ENCODE measurements at regions not wholly inside any gene's neighbourhood (a gene's known extent, or its start where the extent isn't known, plus 50 kb on each side); places are given as distances from the start of the nearest gene placed in this dataset.

- H3K36me3 ChIP-seq, result no peaks in the 10 kb centered on the region
- H3K4me1 ChIP-seq (ENCODE audit: insufficient read depth), result no peaks in the 10 kb centered on the region
- no peak overlapping the region for H3K4me3 ChIP-seq
- no peaks in the 10 kb centered on the region for H3K9me3 ChIP-seq
- no peaks in the 10 kb centered on the region for H3K27me3 ChIP-seq
- TF ChIP-seq POLR2A (IDR thresholded peaks at IDR 0.05) (no peak), CTCF (IDR thresholded peaks at IDR 0.05) (no peak), EP300 (IDR thresholded peaks at IDR 0.05) (no peak)
- DNase-seq, result no peak
- intact Hi-C loops (cut with DNase I), result no loop called here
- WGBS, 3 donors, result 65 to 77% (median 70%) methylated on average over 3 of the region's 3 CpGs
- H3K27ac ChIP-seq, result no peak overlapping the region
Observed at GRCh38 chr22:27295040-27295439, 506.5 kb downstream of the MN1 start.

GRCh38 chr22:27295605-27296004, 506.0 kb downstream of the MN1 start:
- WGBS, 3 donors, result 93 to 98% (median 95%) methylated on average over 1 of the region's 1 CpG
- Histone ChIP-seq H3K36me3 (no peaks in the 10 kb centered on the region), H3K4me1 (ENCODE audit: insufficient read depth) (no peaks in the 10 kb centered on the region), H3K27ac (no peak overlapping the region), H3K9me3 (no peaks in the 10 kb centered on the region), H3K4me3 (no peak overlapping the region), H3K27me3 (no peaks in the 10 kb centered on the region)
- TF ChIP-seq EP300 (IDR thresholded peaks at IDR 0.05), result no peak
- no peak for TF ChIP-seq POLR2A (IDR thresholded peaks at IDR 0.05)
- TF ChIP-seq CTCF (IDR thresholded peaks at IDR 0.05), result no peak
- DNase-seq, result no peak
- intact Hi-C loops (cut with DNase I), result no loop called here

- DNase-seq, result no peak
- Histone ChIP-seq H3K27me3 (no peaks in the 10 kb centered on the region), H3K36me3 (no peaks in the 10 kb centered on the region), H3K4me1 (ENCODE audit: insufficient read depth) (no peaks in the 10 kb centered on the region), H3K27ac (no peak overlapping the region), H3K9me3 (no peaks in the 10 kb centered on the region), H3K4me3 (no peak overlapping the region)
- TF ChIP-seq POLR2A (IDR thresholded peaks at IDR 0.05) (no peak), EP300 (IDR thresholded peaks at IDR 0.05) (no peak), CTCF (IDR thresholded peaks at IDR 0.05) (no peak)
- intact Hi-C loops (cut with DNase I), result no loop called here
- WGBS, 3 donors, result 76 to 79% (median 76%) methylated on average over 24 of the region's 24 CpGs
Observed at GRCh38 chr22:27296091-27296675, 505.4 kb downstream of the MN1 start.

GRCh38 chr22:27297125-27297524, 504.4 kb downstream of the MN1 start:
- no peak overlapping the region for H3K27ac ChIP-seq
- no peaks in the 10 kb centered on the region for H3K36me3 ChIP-seq
- intact Hi-C loops (cut with DNase I), result no loop called here
- H3K4me3 ChIP-seq, result no peak overlapping the region
- H3K4me1 ChIP-seq (ENCODE audit: insufficient read depth), result no peaks in the 10 kb centered on the region
- TF ChIP-seq EP300 (IDR thresholded peaks at IDR 0.05) (no peak), POLR2A (IDR thresholded peaks at IDR 0.05) (no peak), CTCF (IDR thresholded peaks at IDR 0.05) (no peak)
- no peaks in the 10 kb centered on the region for H3K27me3 ChIP-seq
- no peaks in the 10 kb centered on the region for H3K9me3 ChIP-seq
- no peak for DNase-seq
- 87 to 91% (median 87%) methylated on average over 7 of the region's 7 CpGs for WGBS, 3 donors
